ENCODE measurements at regions not wholly inside any gene's neighbourhood (a gene's known extent, or its start where the extent isn't known, plus 50 kb on each side); places are given as distances from the start of the nearest gene placed in this dataset.

- DNase-seq (ENCODE audit: low read depth in 4 of 4, low spot score in 3 of 4): no peak
Observed at GRCh38 chr5:35284364-35284763, 54.1 kb upstream of the PRLR start.

DNA sequence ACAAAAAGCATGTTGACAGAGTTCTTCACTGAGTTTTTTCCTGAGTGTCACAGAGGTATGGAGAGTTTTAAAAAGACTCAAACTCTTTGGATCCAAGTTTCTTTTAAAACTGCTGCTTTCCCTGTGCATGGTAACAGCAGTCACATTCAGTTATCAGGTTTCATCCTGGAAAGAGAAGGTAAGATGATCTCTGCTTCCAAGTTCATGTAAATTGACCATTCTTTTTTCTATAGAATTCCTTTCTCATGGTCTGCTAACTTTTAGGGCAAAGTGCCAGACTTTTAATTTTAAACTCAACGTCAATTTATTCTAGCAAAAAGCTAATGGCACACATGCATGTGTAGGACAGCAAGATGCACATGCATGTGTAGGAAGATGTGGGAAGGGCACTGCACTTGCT is 52.5 kb upstream of the PRLR start:
- no peak for DNase-seq (ENCODE audit: low read depth in 4 of 4, low spot score in 3 of 4)

DNA sequence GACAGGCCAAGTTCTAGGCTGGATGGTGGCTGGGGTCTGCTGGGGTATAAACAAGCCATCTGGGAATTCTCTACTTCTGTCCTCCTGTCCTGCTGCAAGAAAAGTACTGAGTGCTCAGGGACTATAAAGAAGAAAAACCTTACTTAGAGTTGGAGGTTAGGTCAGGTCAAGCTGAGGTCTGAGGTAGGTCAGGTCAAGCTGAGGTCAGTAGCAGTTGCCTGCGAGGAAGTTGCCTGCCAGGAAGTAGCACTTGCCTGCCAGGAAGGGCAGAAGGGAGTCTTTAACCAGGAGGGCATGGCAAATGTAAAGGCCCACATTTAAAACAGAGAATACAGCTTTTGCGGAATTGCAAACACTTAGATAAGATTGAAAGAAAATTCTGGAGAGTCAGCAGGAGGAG is 51.3 kb upstream of the PRLR start:
- no peak for DNase-seq (ENCODE audit: low read depth in 4 of 4, low spot score in 3 of 4)
